ENCODE measurements at regions not wholly inside any gene's neighbourhood (a gene's known extent, or its start where the extent isn't known, plus 50 kb on each side); places are given as distances from the start of the nearest gene placed in this dataset.

- no peaks in the 10 kb centered on the region for H3K27me3 ChIP-seq (ENCODE audit: control insufficient read depth in 4 of 4, insufficient read depth in 4 of 4, low read length in 3 of 4)
- no peak overlapping the region for H3K4me3 ChIP-seq (ENCODE audit: low read depth in 1 of 3, low read length in 3 of 3)
- DNase-seq (ENCODE audit: low spot score), result no peak
- no peak overlapping the region for H3K9ac ChIP-seq (ENCODE audit: low read depth in 1 of 2, low read length in 2 of 2)
- WGBS, result 91% methylated on average over 1 of the region's 1 CpG
- TF ChIP-seq SP1 (IDR thresholded peaks at IDR 0.05) (no peak), TAF1 (conservative IDR thresholded peaks at IDR 0.05) (no peak), NR2F2 (IDR thresholded peaks at IDR 0.05) (no peak), MAX (IDR thresholded peaks at IDR 0.05) (no peak), RXRA (IDR thresholded peaks at IDR 0.05) (no peak), GABPA (IDR thresholded peaks at IDR 0.05 in 1 of 2, conservative IDR thresholded peaks at IDR 0.05 in 1 of 2) (no peak), EGR1 (IDR thresholded peaks at IDR 0.05; ENCODE audit: low read depth in 2 of 2) (no peak), YY1 (IDR thresholded peaks at IDR 0.05) (no peak), HNF4A (conservative IDR thresholded peaks at IDR 0.05) (no peak), HNF4G (IDR thresholded peaks at IDR 0.05) (no peak), ZBTB33 (IDR thresholded peaks at IDR 0.05) (no peak), FOXA1 (IDR thresholded peaks at IDR 0.05) (no peak), FOXA2 (IDR thresholded peaks at IDR 0.05) (no peak)
- TF ChIP-seq, protein P1, sequence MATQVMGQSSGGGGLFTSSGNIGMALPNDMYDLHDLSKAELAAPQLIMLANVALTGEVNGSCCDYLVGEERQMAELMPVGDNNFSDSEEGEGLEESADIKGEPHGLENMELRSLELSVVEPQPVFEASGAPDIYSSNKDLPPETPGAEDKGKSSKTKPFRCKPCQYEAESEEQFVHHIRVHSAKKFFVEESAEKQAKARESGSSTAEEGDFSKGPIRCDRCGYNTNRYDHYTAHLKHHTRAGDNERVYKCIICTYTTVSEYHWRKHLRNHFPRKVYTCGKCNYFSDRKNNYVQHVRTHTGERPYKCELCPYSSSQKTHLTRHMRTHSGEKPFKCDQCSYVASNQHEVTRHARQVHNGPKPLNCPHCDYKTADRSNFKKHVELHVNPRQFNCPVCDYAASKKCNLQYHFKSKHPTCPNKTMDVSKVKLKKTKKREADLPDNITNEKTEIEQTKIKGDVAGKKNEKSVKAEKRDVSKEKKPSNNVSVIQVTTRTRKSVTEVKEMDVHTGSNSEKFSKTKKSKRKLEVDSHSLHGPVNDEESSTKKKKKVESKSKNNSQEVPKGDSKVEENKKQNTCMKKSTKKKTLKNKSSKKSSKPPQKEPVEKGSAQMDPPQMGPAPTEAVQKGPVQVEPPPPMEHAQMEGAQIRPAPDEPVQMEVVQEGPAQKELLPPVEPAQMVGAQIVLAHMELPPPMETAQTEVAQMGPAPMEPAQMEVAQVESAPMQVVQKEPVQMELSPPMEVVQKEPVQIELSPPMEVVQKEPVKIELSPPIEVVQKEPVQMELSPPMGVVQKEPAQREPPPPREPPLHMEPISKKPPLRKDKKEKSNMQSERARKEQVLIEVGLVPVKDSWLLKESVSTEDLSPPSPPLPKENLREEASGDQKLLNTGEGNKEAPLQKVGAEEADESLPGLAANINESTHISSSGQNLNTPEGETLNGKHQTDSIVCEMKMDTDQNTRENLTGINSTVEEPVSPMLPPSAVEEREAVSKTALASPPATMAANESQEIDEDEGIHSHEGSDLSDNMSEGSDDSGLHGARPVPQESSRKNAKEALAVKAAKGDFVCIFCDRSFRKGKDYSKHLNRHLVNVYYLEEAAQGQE (IDR thresholded peaks at IDR 0.05), result no peak
- TF ChIP-seq, protein P2, sequence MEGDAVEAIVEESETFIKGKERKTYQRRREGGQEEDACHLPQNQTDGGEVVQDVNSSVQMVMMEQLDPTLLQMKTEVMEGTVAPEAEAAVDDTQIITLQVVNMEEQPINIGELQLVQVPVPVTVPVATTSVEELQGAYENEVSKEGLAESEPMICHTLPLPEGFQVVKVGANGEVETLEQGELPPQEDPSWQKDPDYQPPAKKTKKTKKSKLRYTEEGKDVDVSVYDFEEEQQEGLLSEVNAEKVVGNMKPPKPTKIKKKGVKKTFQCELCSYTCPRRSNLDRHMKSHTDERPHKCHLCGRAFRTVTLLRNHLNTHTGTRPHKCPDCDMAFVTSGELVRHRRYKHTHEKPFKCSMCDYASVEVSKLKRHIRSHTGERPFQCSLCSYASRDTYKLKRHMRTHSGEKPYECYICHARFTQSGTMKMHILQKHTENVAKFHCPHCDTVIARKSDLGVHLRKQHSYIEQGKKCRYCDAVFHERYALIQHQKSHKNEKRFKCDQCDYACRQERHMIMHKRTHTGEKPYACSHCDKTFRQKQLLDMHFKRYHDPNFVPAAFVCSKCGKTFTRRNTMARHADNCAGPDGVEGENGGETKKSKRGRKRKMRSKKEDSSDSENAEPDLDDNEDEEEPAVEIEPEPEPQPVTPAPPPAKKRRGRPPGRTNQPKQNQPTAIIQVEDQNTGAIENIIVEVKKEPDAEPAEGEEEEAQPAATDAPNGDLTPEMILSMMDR (IDR thresholded peaks at IDR 0.05; ENCODE audit: low read depth, low read length, missing input control), result no peak
- no peaks in the 10 kb centered on the region for H3K9me3 ChIP-seq (ENCODE audit: control insufficient read depth in 4 of 4, low read length in 3 of 4)
- no peaks in the 10 kb centered on the region for H3K36me3 ChIP-seq (ENCODE audit: control insufficient read depth in 4 of 4, insufficient read depth in 3 of 4, low read depth in 1 of 4, low read length in 3 of 4)
- H3K4me1 ChIP-seq (ENCODE audit: control insufficient read depth in 4 of 4, insufficient read depth in 4 of 4, low read length in 3 of 4), result peaks cover 2 to 46% (median 26%) of the 10 kb centered on the region in 4 donors
- no peak overlapping the region for H3K27ac ChIP-seq (ENCODE audit: low read depth in 1 of 2, low read length in 2 of 2)
Observed at GRCh38 chr18:1393929-1394328, 489.3 kb downstream of the ADCYAP1 start.

GRCh38 chr18:1394426-1394825 lies 489.8 kb downstream of the ADCYAP1 start:
- no peak for DNase-seq (ENCODE audit: low spot score)
- TF ChIP-seq HNF4G (IDR thresholded peaks at IDR 0.05) (no peak), FOXA1 (IDR thresholded peaks at IDR 0.05) (no peak), RXRA (IDR thresholded peaks at IDR 0.05) (no peak), SP1 (IDR thresholded peaks at IDR 0.05) (no peak), HNF4A (conservative IDR thresholded peaks at IDR 0.05) (no peak), ZBTB33 (IDR thresholded peaks at IDR 0.05) (no peak), GABPA (IDR thresholded peaks at IDR 0.05 in 1 of 2, conservative IDR thresholded peaks at IDR 0.05 in 1 of 2) (no peak), TAF1 (conservative IDR thresholded peaks at IDR 0.05) (no peak), YY1 (IDR thresholded peaks at IDR 0.05) (no peak)
- TF ChIP-seq, protein P1 (IDR thresholded peaks at IDR 0.05), result no peak
- no peaks in the 10 kb centered on the region for H3K27me3 ChIP-seq (ENCODE audit: control insufficient read depth in 4 of 4, insufficient read depth in 4 of 4, low read length in 3 of 4)
- no peaks in the 10 kb centered on the region for H3K9me3 ChIP-seq (ENCODE audit: control insufficient read depth in 4 of 4, low read length in 3 of 4)
- no peaks in the 10 kb centered on the region for H3K36me3 ChIP-seq (ENCODE audit: control insufficient read depth in 4 of 4, insufficient read depth in 3 of 4, low read depth in 1 of 4, low read length in 3 of 4)
- no peak overlapping the region for H3K9ac ChIP-seq (ENCODE audit: low read depth in 1 of 2, low read length in 2 of 2)
- no peak overlapping the region for H3K4me3 ChIP-seq (ENCODE audit: low read depth in 1 of 3, low read length in 3 of 3)
- H3K27ac ChIP-seq (ENCODE audit: low read depth in 1 of 2, low read length in 2 of 2), result no peak overlapping the region
- 90% methylated on average over 1 of the region's 1 CpG for WGBS
- H3K4me1 ChIP-seq (ENCODE audit: control insufficient read depth in 4 of 4, insufficient read depth in 4 of 4, low read length in 3 of 4), result peaks cover 2 to 46% (median 26%) of the 10 kb centered on the region in 4 donors
